ENCODE measurements at regions not wholly inside any gene's neighbourhood (a gene's known extent, or its start where the extent isn't known, plus 50 kb on each side); places are given as distances from the start of the nearest gene placed in this dataset.

DNA sequence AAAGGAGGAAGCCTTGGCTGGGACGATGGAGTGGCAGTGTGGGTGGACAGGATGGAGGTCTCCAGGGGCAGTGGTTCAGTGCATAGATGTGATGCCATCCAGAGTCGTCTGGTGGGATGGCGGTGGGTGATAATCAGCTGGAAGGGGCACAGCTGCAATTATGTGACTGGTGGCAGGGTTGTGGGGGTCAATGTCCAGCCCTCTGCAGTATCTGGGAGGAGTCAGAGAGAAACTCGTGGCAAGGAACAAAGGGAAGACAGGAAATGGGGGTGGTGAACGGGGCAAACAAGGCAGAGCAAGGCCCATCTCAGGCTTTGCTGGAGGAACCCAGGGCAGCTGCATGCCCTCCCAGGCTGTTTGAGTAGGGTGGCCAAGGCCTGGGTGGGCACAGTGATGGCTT is 118.3 kb upstream of the USP24 start:
- no peak for DNase-seq

DNA sequence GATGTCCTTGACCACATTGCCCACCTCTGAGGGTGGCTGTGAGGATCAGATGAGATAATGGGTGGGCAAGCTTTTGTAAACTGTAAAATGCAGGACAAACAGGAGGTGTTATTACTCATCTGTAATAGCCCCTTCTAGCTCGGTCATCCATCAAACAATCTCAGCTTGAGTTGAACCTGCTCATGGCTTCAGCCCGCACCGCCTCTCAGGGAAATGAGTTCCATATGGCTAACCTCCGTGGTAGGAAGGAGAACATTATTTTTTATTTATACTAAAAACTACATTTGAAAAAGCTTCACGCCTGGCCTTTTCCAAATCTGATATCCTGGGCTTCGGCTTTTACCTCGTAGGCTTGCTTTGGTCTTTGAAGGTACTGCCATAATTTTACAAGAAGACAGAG is 116.2 kb upstream of the USP24 start:
- no peak for DNase-seq

DNA sequence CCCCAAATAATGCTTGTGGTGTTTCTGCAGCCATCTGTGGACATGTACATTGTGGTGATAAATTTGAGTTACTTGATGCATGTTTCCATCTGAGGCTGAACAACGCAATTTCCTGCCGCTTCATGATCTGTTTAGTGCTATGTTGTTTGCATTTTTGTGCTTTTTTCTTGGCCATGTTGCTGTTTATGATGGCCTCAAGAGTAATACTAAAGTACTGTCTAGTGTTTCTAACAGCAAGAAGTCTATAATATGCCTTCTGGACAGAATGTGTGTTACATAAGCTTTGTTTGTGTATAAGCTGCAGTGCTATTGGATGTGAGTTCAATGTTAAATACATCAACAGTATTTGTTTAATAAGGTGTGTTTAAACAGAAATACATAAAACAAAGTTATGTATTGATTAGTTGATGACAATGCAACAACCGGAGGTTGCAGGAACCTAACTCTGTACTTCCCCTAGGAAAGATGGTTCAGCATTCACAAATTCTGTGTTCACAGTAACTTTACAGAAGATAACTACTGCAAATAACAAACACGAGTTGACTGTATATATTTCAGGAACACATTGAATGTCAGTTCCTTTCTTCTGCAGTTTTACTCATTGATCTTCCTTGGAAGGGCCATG is 114.8 kb upstream of the USP24 start:
- DNase-seq: no peak

DNA sequence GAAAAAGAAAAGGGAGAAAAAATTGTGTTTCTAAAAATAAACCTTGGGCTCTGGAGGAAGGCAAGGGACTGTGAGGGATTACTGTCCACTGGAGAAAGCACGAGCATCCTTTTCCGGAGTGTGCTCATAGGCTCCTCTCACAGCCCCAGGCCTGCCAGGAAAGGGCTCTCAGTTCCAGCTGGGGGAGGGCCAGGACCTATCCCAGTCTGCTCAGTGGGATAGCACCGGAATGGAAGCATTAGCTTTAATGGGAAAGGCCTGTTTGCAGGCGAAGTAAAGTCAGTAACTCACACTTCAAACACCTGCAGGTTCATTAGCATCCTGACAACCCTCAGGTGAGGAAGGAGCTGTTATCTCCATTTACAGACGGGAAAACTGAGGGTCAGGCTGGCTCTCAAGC is 113.9 kb upstream of the USP24 start:
- no peak for DNase-seq

DNA sequence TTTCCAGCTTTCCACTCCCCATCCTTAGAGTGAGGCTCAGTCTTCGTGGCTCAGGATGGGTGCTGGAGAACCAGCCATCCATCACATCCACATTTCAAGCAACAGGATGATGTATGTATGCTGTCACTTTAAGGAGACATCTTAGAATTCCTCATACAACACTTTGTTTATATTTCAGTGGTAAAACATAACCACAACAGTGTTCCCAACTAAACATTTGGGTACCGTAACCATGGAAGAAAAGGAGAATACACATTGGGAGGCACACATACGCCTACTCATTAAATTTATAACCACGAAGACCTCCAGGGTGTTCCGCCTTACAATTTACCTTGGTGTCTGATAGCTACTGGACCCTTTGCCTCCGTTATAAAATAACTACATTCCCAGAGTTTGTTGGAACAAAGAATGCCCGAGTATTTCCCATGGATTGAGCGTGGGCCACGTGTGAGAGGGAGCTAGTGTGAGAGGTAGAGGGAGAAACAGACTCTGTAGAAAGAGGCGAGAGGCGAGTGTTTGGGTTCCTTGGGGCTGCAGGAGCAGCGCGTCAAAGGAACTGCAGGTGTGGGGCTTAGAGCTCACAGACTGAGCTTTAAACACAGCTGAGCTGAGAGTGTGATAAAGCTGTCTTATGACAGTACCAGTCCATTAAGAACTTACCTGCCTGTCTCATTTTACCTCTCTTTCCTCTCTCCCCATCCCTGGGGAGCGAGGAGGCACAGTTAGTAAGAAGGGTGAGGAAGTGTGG is 111.5 kb upstream of the USP24 start:
- no peak for DNase-seq

DNA sequence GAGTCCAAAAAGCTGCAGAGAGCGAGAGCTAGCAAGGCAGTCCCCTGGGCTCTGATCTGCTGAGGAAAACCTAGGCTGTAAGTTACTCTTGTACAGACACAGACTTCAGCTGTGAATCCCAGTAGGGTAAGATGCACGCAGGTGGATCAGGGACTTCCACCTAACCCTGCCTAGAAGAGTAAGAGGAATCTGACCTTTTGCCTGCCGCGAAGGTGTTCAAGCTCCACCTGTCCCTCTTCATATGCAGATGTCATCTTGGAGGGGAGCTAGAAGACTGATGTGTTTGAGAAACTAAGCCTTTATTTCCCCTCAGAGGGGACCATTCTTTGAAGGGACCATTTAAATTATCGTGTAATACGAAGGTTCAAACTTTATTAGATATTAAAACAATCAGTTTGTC is 108.6 kb upstream of the USP24 start:
- no peak for DNase-seq

DNA sequence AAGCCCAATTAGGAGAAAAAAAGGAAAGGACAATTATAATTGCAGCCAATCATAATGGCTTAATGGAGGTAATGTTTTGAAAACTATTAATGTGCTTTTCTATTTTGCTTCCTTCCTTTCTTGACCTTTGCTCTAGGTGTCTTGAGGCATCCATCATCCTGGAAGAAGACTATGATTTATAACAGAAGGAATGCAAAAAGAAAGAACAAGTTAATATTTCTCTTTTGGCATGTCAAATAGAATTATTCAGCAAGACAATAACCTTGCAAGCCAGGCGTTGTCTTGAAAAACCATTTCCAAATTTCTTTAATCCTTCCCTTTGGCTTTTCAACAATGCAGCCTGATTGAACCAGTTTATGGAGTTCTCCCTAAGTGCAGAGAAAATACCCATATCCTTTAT is 107.7 kb upstream of the USP24 start:
- no peak for DNase-seq

DNA sequence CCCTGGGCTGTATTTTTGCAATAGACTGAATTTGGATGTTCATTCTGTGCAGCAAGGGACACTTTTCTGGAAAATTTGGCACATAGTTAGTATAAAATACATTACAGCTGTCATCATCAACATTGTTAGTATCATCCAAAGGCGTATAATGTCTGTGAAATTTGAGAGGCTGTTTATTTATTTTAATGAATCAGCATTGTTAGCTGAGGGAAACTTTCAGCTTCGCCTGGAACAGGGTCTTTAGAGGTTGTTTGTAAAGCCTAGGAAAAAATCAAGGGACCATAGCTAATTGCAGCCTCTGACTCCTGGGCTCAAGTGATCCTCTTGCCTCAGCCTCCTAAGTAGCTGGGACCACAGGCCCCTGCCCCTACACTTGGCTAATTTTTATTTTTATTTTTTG is 106.8 kb upstream of the USP24 start:
- no peak for DNase-seq

DNA sequence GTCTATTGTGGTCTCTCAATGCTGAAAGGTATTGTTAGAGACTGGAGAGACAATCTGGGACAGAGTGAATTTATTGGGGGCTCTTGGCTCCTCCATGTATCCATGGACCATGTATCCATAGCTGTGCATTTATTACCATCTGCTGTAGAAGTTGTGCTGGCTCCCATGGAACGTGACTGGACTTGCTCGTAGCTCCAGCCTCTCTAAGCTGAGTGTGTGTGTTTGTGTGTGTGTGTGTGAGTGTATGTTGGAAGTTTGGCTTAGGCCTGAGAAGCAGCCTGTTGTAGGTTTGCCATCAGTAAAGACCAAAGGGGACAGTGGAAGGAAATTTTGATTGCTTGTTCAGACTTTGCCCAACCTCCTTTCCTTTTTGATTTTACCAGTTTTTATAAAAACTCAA is 105.7 kb upstream of the USP24 start:
- no peak for DNase-seq

DNA sequence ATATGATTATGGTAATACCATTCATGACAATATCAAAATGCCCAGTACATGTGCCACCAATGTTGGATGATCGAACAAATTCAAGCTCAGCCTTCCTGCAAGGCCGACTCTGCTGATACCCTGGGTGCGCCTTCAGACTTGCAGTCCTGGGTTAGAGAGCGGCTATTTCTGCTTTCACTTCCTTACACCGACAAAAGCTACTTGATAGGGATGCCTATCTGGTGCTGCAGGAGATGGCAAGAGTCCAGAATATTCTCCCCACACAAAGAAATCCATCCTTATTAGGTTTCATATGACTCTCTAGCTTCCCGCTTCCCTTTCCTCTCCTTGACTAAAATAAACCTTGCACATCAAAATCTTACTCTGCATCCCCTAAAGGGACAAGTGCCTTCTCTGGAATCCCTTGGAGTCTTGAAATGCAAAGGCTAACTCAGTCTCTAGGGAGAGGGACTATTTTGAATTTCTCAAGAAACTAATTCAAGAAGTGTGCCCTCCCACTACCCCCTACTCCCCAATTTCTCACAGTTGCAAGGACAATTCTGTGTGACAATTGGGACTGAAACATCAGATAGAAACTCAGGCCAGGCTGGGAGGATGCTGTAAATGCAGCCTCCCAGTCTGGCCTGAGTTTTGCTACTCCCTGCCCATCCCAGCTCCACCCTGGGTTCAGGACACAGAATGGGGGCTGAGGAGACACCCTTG is 103.1 kb upstream of the USP24 start:
- DNase-seq: no peak

DNA sequence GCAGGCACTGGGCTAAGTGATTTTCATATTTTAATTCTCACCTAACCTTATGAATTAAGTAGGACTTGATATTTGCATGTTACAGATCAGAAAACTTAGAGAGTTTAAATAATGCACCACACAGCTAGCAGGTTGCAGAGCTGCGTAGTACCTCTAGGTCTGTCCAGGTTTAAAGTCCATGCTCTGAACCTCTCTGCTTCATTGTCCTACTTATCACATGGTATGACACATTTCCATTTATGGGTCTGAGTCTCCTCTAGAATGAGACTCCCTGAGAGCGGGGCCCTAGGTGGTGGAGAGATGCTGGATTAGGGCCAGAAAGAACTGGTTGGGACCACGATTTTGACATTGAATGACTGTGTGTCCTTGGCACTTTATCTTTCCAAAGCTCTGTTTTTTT is 102.5 kb upstream of the USP24 start:
- no peak for DNase-seq

DNA sequence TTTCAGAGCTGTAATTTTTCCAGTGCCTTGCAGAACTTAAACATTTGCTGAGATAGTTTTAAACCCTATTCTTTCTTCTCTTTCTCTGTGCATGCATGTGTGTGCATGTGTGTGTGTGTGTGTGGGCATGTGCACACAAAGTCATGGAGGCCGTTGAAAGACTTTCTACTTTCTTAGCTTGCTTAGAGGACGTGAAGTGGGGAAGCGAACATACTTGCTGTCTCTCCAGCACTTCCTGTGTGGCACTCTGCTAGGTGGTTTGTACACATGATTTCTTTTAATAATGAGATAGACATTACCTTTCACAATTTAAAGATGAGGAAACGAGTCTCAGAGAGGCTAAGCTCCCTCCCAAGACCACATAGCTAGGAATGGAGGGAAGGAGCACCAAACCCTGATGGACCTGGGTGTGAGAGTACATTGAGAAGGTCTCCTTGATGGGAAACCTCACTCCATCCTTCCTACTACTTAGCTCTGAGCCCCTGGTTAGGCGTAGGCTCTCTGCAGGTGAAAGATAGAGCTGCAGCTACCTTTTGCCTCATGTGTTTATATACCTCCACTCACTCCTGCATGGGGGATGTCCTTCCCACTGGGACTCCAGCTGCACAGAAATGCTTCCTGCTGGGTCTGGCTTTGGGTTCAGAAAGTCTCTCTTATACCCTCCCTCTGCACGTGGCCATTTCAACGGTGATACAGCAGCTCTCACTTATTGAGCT is 101.9 kb upstream of the USP24 start:
- no peak for DNase-seq

DNA sequence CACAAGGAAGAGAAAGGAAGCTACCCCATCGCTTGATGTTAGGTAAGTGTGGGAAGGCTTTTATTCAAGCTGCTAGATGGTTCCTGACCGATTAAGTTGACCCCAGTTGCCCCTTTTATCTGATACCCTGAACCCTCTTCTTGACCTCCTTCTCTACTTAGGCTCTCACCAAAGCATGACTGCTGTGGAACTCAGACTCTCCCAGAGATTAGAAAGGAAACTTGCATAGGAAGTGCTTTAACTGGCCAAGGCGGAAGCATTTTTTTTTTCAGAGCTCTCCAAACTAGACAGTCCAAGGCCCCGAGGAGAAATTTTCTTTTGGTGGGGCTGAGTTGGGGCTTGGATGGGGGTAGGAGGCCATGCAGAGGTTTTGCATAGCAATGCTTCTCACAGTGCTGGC is 101.3 kb upstream of the USP24 start:
- no peak for DNase-seq

DNA sequence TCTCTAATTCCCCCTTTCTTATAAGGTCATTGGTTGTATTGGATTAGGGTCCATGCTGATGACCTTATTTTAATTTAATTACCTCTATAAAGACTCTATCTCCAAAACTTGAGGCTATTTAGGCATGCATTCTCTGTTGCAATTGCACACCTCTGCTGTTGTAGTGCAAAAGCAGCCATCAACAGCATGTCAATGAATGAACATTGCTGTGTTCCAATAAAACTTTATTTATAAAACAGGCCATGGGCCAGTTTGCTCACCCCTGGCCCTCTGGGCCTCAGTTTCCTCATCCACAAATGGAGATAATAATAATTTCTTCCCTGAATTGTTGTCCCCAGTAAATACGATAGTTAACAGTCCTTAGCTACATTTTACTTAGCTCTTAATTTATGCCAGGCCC is 100.4 kb upstream of the USP24 start:
- no peak for DNase-seq

DNA sequence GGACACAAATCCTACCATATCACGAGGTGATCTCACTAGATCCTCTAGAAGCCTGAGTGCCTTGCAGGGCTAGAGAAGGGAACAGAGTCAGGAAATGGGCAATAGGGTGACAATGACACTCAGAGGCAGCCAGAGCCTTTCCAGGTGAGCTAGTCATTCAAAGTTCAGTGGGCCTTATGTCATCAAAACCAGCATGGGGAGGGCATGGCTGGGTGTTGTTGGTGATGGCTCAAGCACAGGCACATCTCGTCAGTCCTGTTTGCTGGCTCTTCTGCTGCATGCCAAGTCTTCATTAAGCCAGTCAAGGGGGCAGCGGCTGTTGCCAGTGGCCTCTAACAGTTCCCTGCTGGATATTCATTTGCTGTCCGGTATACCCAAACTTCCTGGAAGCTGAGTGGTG is 99.6 kb upstream of the USP24 start:
- DNase-seq: no peak

DNA sequence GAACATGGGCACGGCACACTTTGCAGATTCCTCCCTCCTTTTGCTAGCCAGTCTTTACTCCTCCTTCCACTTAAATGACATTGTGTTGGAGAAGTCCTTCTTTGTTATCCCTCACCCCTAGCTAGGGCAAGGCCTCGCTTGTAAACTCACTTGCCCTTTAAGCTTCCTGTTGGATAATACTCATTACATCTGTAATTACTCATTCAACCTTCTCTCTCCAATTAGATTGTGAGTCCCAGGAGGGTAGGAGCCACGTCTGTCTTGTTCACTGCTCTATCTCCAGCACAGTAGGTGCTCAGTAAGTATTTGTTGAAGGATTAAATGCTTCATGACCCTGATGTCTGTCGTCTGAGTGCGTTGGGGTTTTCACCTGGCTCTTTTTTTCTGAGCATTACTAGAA is 98.7 kb upstream of the USP24 start:
- DNase-seq: no peak

DNA sequence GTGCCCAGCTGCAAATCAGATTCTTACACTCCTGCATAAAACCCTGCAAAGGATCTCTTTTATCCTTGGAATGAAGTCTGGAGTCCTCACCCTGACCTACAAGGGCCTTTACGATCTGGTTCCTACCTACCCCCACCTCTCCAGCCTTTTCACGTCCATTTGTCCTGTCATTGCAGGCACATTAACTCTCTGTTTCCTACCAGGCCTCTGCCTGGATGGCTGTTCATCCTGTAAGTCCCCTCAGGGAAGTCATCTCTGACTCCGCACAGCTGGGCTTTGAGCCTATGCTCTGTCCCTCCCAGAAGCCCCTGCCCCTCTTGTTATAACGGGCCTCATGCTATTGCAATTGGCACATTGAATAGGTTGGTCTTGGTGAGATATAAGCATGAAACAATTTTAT is 96.8 kb upstream of the USP24 start:
- no peak for DNase-seq

DNA sequence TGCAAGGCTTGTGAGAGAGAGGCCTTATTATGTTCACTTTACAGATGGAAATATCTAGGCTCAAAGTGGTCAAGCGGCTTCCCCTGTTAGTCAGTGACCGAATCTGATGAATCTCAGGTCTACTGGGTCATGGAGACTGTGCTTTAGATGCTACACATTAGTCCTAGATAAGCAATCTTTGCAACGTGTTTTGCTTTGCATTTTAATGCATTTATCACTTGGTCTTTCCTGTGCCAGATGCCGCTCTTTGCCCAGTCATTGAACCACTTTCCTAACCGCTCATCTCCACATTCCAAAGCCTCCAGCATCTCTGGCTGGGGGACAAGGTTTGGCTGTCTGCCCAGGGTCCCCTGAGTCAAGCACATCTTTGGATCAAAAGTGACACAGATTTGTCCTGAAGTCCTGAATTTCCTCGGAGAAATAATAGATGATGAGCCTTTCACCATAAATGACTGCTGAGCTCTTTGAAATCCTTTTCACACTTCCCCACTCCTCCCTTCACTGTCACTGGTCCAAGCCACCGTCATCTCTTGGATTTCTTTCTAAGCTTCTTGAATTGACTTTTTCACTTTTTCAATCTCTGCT is 96.0 kb upstream of the USP24 start:
- no peak for DNase-seq

DNA sequence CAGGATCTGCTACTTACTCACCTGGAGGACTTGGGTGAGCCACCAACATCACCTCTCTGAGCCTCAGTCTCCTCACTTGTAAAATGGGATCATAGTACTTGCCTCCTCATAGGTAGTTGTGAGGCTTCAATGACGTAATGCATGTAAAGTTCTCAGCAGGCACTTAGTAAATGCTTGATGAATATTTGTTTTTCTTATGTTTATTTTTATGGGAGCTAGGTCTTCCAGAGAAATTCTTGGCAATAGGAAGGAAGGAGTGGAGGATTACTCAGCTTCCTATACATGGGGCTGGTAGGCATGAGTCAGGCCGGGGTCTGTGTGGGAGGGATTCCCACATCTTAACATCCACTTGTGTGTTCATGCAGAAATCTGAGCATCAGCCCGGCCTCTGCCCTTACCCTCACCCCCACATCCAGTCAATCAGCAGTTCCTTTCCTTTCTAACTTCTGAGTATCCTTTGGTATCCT is 95.4 kb upstream of the USP24 start:
- DNase-seq: no peak

DNA sequence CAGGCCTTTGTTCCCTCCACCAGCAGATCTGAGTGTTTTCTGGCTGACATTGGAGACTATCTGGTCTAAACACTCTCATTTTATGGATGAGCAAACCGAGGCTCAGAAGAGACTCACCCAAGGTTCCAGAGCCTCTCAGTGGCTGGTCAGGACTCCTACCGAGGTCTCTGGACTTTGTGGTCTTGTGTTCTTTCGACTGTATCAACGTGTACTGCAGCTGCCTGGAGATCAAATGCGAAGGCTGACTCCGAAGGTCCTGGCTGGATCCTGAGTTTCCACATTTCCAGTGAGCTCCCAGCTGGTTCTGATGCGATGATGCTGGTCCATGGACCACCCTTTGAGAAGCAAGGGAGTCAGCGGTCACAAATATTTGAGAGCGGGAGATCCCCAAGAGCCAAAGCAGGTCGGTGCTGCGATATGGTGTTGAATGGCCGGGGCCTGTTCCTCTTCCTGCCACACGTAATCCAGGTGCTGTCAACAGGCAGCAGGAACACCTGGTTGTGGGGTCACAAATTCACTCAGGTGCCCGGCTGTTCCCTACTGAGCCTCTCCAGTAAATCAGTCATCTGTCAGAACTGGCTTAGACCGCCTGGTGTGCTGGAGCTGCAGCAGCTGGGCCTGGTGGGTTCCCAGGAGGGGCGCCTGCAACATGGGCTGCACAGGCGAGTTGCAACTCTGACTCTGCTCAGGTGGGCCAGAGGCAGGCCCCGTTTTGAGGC is 94.8 kb upstream of the USP24 start:
- no peak for DNase-seq

DNA sequence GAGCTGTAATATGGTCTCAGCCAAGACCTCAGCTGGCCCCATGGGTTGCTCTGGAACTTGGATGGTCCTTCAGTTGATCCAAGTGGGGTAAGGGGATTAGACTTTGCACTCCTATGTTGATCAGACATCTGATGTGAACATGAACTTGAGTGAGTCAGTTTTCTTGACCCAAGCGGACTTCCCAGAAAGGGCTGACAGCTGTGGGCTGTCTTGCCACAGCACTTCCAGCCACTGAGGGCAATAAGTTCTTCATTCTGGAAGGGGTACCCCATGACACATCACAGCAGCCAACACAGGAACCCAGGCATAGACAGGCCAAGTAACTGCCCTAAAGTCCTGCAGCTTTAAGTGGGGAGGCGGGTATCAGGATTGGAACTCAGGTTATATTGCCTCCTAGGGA is 93.9 kb upstream of the USP24 start:
- no peak for DNase-seq

DNA sequence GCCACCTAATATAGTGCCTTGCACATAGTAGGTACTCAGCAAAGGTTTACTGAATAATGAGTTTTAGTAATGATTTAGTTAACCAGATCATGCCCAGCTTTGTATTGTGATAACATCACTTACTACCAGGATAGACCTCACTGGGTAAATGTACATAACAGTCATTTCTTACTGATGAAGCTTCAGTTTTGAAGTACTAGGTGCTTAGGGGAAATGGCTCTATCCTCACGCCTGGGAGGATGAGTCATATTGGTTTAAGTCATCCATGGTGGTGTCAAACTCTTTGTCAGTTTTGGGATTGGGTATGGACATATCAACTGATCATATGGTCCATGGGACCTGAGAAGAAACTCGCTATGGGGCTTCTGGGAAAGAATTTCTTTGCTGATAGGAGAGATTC is 90.6 kb upstream of the USP24 start:
- DNase-seq: no peak
